Suppressor macrophage (primary cell): ENCODE measurements at regions not wholly inside any gene's neighbourhood (a gene's known extent, or its start where the extent isn't known, plus 50 kb on each side); places are given as distances from the start of the nearest gene placed in this dataset.
"Not testable (repeated sequence)": the region's sequence is repeated elsewhere in the genome, so short reads cannot be mapped to it uniquely, and the experiment has no call there.

Experiments used
- DNase-seq, 4 experiments: peaks; one replicate each; pipeline ENCODE4 v3.0.0-alpha.2; 2020 to 2022

- DNase-seq = no peak
These were observed 271.5 kb downstream of the NXPE2 start for GRCh38 chr11:114949614-114950351.

GRCh38 chr11:114953039-114953438, 274.7 kb downstream of the NXPE2 start:
- DNase-seq = peak in 1 of 4 experiments; percentile 0

GRCh38 chr11:114955923-114956322, 277.6 kb downstream of the NXPE2 start:
- no peak for DNase-seq

GRCh38 chr11:114956566-114956965, 278.2 kb downstream of the NXPE2 start:
- DNase-seq = no peak

- DNase-seq = no peak
These were observed 281.7 kb downstream of the NXPE2 start for GRCh38 chr11:114959953-114960505.

DNA sequence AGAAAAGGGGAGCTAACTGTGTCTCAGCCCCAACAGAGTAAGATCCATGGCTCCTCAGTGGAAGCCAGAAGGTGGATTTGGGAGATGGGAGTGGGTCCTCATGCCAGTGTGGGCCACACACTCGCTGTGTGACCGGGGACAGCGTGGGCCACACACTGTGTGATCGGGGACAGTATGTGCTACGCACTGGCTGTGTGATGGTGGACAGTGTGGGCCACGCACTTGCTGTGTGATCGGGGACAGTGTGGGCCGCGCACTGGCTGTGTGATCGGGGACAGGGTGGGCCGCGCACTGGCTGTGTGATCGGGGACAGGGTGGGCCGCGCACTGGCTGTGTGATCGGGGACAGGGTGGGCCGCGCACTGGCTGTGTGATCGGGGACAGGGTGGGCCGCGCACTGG, 282.5 kb downstream of the NXPE2 start:
- DNase-seq = not testable (repeated sequence)

GRCh38 chr11:114964676-114965214, 286.4 kb downstream of the NXPE2 start:
- no peak for DNase-seq

DNA sequence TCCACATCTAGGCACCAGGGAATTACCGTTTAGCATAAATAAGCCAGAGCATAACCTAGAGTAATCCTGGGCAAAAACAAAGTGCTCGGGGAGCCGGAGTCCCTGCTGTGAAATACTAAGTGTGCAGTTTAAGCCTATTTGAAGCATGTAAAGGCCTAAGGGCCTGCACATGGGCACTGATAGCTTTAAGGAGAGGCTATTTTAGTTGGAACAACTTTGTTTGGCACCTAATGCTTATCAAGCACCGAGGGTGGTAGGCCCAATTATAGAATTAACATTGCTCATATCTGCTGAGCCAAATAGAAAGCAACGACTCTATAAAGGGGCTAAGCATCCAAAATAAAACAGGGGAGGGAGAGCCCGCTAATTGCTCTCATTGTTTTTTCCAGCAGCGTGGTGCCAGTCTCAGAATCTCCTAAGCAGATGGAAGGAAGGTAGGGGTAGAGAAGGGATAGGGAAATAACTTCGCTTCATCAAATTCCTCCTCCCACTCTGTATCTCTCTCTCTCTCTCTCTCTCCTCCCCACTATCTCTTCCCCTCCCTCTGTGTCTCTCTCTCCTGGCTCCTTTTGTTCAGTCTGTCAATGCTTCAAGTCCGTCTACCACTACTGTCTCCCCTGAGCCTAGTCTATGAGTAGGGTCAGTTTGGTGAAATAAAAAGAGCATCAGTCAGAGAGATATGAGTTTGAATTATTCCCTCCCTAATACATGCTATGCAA, 292.8 kb downstream of the NXPE2 start:
- DNase-seq = no peak

DNA sequence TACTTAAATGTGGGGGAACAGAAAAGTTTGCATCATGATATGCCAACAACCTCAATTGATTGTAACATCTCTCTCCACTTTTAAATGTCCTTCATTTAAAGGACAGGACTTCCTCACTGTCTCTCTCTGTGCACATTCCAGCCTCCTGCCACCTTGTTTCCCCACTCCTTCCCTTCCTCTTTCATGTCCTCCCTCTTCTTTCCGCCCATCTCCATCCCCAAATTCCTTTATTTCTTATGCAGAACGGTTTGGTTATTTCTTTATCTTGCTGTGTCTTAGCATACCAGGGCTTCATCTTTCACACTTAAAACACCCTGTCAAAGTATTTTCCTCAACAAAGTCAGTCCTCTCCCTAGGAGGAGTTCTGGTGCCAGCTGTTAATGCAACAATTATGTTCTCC, 293.8 kb downstream of the NXPE2 start:
- no peak for DNase-seq

DNA sequence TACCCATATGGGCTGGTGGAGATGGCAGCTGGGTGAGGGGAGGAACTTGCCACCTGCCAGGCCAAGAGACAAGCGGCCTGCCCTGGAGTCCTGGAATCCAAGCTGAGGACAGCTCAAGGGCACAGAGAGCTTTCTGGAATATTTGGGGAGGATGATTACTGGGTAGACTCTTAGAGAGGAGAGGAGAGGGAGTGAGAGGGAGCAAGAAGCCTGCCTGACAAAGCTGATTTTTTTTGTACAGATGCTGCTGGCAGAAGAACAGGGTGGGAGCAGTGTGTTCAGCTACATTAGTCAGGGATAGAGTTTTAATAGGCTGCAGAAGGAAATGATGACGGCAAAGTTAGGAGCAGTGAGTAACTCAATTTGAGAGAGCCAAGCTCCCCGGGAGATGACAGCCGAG, 299.3 kb downstream of the NXPE2 start:
- no peak for DNase-seq

DNA sequence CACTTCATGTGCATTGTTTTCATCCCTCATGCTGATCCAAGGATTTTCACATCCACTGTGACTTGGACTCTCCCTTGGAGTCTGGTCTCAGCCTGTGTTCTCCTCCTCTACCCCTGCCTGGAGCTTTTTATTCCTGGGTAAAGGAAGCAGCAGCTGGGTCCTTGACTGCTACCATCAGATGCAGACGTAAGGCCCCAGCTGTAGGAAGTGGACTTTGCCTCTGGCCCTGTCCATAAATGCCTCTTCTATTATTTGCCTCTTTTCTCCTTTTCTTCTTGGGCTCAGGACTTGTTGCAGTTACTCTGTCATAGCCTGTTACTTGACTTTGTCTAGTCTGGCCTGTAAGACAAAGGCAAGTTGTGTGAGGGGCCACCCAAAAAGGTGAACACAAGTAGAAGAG, 303.8 kb downstream of the NXPE2 start:
- no peak for DNase-seq

- no peak for DNase-seq
These were observed 306.4 kb downstream of the NXPE2 start for GRCh38 chr11:114984611-114985163.

- no peak for DNase-seq
These were observed 308.0 kb downstream of the NXPE2 start for GRCh38 chr11:114986365-114986764.

DNA sequence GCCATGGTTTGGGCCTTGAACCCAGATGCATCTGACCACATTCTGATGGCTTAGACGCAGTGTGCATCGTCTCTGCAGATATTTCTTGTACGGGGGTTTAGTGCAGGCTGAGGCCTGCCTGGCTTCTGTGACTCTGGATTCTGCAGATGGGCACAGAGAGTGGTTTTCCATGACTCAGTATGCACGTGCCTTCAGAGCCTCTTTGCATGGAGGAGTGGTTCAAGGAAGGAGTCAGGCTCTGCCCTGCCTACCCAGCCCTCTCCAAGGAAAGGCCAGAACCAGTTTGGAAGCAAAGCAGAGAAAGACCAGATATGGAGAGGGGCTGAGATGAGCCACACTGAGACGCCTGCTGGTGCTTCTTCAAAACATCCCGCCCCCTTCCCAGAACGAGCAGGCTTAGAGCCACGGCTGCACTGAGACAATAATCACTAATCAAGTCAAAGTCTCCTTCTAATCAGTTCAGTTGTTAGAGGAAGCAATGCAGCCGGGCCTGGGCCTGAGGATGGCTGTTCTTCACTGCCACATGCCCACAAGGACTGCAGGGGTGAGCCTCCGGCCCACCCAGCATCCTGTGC, 308.9 kb downstream of the NXPE2 start:
- no peak for DNase-seq

DNA sequence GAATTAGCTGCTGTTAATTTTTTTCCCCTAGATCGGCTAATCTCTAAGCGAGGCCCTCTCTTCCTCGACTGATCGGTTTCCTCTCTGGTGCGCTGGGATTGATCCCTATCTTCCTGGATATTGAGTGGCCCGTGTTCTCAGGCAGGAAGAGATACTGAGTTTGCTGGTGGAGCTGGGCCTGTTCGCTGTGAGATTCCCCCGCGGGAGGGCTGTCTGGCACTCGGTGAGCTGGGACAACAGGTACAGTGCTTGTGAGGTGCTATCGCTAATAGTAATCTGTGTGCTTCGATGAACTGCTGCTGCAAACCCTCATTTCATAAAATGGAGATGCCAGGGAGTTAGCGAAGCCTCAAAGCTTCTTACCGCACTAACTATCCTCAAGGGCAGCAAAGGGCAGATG, 310.3 kb downstream of the NXPE2 start:
- no peak for DNase-seq

DNA sequence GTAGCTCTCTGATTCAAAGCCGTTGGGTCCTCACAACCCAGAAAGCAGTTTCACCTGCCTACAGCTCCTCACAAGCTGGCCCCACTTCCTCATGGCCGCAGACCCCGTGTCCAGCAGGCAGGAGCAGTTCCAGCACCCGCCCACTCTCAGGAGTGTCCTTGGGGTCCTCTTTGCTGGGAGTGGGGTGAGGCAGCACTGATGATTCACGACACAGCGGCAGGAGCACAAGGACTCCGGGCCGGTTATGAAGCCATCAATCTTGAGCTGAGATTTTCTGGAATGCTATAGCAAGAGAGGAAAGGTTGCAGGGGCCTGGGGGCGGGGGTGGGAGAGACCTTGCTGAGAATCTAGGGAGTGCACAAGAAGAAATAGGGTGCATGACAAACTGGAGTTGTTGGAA, 311.2 kb downstream of the NXPE2 start:
- DNase-seq = no peak

DNA sequence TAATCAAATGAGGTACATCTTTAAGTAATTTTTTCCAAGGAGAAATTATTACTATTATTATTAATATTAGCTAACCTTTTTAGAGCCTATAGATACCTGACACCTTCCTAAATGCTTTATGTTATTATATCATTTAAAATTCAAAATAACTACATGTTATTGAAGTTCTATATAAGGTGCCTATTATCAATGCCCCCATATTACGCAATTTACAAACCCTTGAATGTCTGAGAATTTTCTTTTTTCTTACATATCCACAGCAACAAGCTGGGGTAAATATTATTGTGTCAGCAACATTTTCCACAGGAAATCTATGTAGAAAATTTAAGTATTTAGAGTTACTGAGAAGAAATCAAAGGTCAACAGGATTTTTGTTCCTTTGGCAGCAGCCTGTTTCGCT, 327.3 kb downstream of the NXPE2 start:
- no peak for DNase-seq

DNA sequence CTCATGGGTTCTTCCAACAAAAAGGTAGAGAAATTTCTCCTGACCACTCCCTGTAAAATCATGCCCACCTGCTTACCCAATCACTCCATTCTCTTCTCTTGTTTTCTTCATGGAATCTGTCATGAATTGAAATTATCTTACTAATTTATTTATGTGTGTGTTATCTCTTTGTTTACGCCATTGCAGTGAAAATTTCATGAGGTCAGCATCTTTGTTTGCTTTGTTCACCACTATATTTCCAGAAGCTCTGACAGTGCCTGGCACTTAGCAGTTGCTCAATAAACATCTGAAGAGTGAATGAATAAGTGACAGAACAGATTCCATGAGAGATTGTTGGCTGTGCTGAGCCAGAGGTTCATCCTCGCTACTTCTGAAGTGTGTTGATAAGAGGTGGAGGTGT, 329.5 kb downstream of the NXPE2 start:
- DNase-seq = no peak

DNA sequence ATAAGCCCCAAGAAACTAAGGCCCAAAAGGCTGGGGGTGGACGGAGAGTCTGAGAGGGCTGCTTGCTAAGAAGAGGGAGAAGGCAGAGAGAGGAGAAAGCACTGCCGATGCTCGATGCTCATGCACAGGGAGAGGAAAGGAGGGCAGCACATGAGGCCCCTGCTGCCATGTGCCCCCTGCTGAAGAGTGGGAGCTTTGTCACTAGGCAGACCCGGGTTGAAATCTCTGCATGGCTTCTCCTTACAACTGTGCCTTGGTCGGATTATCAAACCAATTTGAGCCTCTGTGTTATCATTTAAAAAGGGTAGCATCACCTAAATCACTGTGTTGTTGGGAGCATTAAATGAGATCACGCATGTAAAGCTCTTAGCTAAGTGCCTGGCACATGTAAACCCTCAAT, 330.5 kb downstream of the NXPE2 start:
- no peak for DNase-seq

- DNase-seq = no peak
These were observed 339.2 kb downstream of the NXPE2 start for GRCh38 chr11:115017529-115017928.

DNA sequence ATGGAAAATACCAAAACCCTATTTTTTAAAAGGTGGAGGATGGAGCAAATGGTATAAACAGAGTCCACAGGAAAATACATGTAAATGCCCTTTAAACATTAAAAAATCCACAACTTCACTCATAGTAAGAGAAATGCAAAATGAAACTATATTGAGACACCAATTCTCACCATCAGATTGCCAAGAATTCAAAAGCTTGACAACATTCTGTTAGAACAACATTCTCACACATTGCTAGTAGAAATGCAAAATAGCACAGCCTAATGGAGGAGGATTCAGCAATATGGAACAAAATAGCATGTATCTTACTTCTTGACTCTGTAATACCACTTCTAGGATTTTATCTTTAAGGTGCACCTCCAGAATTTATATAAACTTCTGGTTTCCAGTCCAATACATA, 351.8 kb downstream of the NXPE2 start:
- DNase-seq = no peak

DNA sequence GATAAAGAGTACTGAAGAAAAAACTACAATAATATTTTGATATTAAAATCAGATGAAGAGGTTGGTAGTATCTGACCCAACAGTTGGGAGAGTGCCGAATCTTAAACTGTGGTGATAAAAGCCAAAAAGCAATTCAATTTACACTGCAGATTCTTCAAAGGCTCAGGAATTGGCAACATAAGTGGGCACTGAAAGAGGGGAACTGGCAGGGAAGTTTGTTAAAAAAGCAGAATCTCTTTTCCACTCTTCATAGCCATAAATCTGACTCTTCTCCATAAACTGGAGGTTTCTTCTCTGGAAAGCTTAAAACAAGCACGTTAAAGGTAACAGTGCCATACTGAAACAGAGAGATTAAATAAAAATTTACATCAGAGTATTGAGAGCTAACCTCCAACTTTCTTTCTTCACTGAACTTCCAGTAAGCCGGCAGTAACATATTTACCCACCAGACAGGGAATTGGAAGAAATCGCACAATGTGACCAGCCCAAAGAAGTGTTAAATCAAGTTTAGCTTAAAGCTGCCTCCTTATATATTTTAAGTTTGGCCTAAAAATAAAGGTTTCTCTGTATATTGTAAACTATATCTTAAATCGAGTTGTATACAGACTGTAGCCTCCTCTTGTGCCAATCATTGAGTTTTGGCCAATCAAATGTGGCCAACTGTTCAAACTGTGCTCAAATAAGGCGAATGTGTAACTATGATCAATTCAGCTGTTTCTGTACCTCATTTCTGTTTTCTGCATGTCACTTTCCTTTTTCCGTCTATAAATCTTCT, 358.3 kb downstream of the NXPE2 start:
- no peak for DNase-seq
